ENCODE measurements at regions not wholly inside any gene's neighbourhood (a gene's known extent, or its start where the extent isn't known, plus 50 kb on each side); places are given as distances from the start of the nearest gene placed in this dataset.

GRCh38 chr14:41986083-41986645 is 379.5 kb downstream of the LRFN5 start:
- no peak overlapping the region for H3K4me3 ChIP-seq
- no peaks in the 10 kb centered on the region for H3K27me3 ChIP-seq (replicated peaks in 1 of 7)
- no peak for TF ChIP-seq POLR2AphosphoS5 (IDR thresholded peaks at IDR 0.05)
- TF ChIP-seq CTCF (IDR thresholded peaks at IDR 0.05 in 8 of 11, conservative IDR thresholded peaks at IDR 0.05 in 3 of 11), result no peak
- TF ChIP-seq POLR2A (IDR thresholded peaks at IDR 0.05), result no peak
- 24 to 52% (median 33%) methylated on average over 2 of the region's 2 CpGs for WGBS, 5 donors
- H3K36me3 ChIP-seq, result no peaks in the 10 kb centered on the region
- no peaks in the 10 kb centered on the region for H3K9me3 ChIP-seq
- no peaks in the 10 kb centered on the region for H3K4me1 ChIP-seq
- DNase-seq, result no peak
- peak overlapping the region in 1 of 8 donors; percentile 1 for H3K27ac ChIP-seq
- intact Hi-C loops (cut with DNase I; ENCODE audit: low total_unique reads), result no loop called here

- intact Hi-C loops (cut with DNase I; ENCODE audit: low total_unique reads), result no loop called here
Observed at GRCh38 chr14:41973178-41973577, 366.5 kb downstream of the LRFN5 start.

GRCh38 chr14:41972531-41972930 is 365.9 kb downstream of the LRFN5 start:
- no peak for DNase-seq
- no peak overlapping the region for H3K4me3 ChIP-seq
- intact Hi-C loops (cut with DNase I; ENCODE audit: low total_unique reads), result no loop called here
- H3K36me3 ChIP-seq, result no peaks in the 10 kb centered on the region
- TF ChIP-seq POLR2A (IDR thresholded peaks at IDR 0.05), result no peak
- no peak for TF ChIP-seq POLR2AphosphoS5 (IDR thresholded peaks at IDR 0.05)
- H3K9me3 ChIP-seq, result peaks cover 4 to 66% (median 36%) of the 10 kb centered on the region in 8 donors
- no peaks in the 10 kb centered on the region for H3K27me3 ChIP-seq (replicated peaks in 1 of 7)
- no peaks in the 10 kb centered on the region for H3K4me1 ChIP-seq
- no peak overlapping the region for H3K27ac ChIP-seq

More at GRCh38 chr14:41973178-41973577, 366.5 kb downstream of the LRFN5 start:
- Histone ChIP-seq H3K36me3 (no peaks in the 10 kb centered on the region), H3K27me3 (replicated peaks in 1 of 7) (no peaks in the 10 kb centered on the region), H3K4me3 (no peak overlapping the region), H3K27ac (no peak overlapping the region), H3K4me1 (no peaks in the 10 kb centered on the region), H3K9me3 (peaks cover 4 to 59% (median 36%) of the 10 kb centered on the region in 8 donors)
- WGBS, 5 donors, result 16 to 38% (median 23%) methylated on average over 2 of the region's 2 CpGs
- no peak for DNase-seq
- TF ChIP-seq POLR2AphosphoS5 (IDR thresholded peaks at IDR 0.05) (no peak), POLR2A (IDR thresholded peaks at IDR 0.05) (no peak), CTCF (IDR thresholded peaks at IDR 0.05 in 8 of 11, conservative IDR thresholded peaks at IDR 0.05 in 3 of 11) (no peak)

- no peak for DNase-seq
- intact Hi-C loops (cut with DNase I; ENCODE audit: low total_unique reads), result no loop called here
- Histone ChIP-seq H3K27ac (no peak overlapping the region), H3K4me1 (no peaks in the 10 kb centered on the region), H3K4me3 (no peak overlapping the region), H3K9me3 (peaks cover 0 to 22% (median 4%) of the 10 kb centered on the region in 8 donors), H3K27me3 (replicated peaks in 1 of 7) (no peaks in the 10 kb centered on the region), H3K36me3 (no peaks in the 10 kb centered on the region)
- 80 to 94% (median 84%) methylated on average over 3 of the region's 3 CpGs for WGBS, 5 donors
- TF ChIP-seq CTCF (IDR thresholded peaks at IDR 0.05 in 8 of 11, conservative IDR thresholded peaks at IDR 0.05 in 3 of 11) (no peak), POLR2A (IDR thresholded peaks at IDR 0.05) (no peak), POLR2AphosphoS5 (IDR thresholded peaks at IDR 0.05) (no peak)
Observed at GRCh38 chr14:41960281-41960680, 353.6 kb downstream of the LRFN5 start.

GRCh38 chr14:41957459-41957858 is 350.8 kb downstream of the LRFN5 start:
- H3K36me3 ChIP-seq, result no peaks in the 10 kb centered on the region
- no peaks in the 10 kb centered on the region for H3K4me1 ChIP-seq
- no peak for DNase-seq
- 0 to 95% (median 43%) methylated on average over 1 of the region's 1 CpG for WGBS, 5 donors
- no peak overlapping the region for H3K27ac ChIP-seq
- H3K27me3 ChIP-seq (replicated peaks in 1 of 7), result no peaks in the 10 kb centered on the region
- H3K9me3 ChIP-seq, result peaks cover 0 to 2% (median 0%) of the 10 kb centered on the region in 8 donors
- H3K4me3 ChIP-seq, result no peak overlapping the region
- intact Hi-C loops (cut with DNase I; ENCODE audit: low total_unique reads), result no loop called here
- TF ChIP-seq CTCF (IDR thresholded peaks at IDR 0.05 in 8 of 11, conservative IDR thresholded peaks at IDR 0.05 in 3 of 11) (no peak), POLR2AphosphoS5 (IDR thresholded peaks at IDR 0.05) (no peak), POLR2A (IDR thresholded peaks at IDR 0.05) (no peak)

All from spleen (tissue), 11 donors.